LNCaP clone FGC (cell line): ENCODE measurements at regions not wholly inside any gene's neighbourhood (a gene's known extent, or its start where the extent isn't known, plus 50 kb on each side); places are given as distances from the start of the nearest gene placed in this dataset.

Experiments
- DNase-seq: peaks from one replicate; pipeline ENCODE4 v3.0.0-alpha.2; 2011; ENCODE audit warnings: low read depth
- H3K4me3 ChIP-seq: 2 replicates; pipeline ENCODE4 v1.5.1; 2011; ENCODE audit warnings: mild to moderate bottlenecking, low read depth, low read length, control low read depth
- TF ChIP-seq, protein P1 (sequence below): IDR thresholded peaks from 2 replicates; pipeline ENCODE4 v1.5.1; 2012; ENCODE audit warnings: mild to moderate bottlenecking; ENCODE audit not compliant: control insufficient read depth, insufficient read depth; ENCODE audit errors: extremely low read depth

DNA sequence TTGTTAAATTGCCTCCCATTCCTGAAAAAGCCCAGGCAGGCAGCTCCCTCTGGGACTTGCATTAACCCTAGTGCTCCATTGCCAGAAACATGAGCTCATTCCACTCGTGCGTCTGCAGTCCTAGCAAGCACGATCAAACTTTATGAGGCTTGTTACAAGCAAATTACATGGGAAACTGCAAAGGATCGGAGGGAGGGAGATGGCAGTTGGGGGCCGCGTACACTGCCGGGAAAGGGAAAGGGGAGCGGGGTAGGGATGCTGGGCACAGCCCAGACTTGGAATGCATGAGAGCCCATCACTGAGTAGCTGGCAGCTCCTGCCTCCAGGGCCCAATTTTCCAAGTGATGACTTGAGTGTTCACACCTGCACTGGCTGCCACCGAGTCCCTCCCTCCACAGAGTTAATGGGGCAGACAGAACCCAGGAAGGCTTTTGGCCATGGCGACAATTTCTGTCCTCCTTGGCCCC lies 169.9 kb downstream of the BRINP2 start:
- no peak overlapping the region for H3K4me3 ChIP-seq
- TF ChIP-seq, protein P1, sequence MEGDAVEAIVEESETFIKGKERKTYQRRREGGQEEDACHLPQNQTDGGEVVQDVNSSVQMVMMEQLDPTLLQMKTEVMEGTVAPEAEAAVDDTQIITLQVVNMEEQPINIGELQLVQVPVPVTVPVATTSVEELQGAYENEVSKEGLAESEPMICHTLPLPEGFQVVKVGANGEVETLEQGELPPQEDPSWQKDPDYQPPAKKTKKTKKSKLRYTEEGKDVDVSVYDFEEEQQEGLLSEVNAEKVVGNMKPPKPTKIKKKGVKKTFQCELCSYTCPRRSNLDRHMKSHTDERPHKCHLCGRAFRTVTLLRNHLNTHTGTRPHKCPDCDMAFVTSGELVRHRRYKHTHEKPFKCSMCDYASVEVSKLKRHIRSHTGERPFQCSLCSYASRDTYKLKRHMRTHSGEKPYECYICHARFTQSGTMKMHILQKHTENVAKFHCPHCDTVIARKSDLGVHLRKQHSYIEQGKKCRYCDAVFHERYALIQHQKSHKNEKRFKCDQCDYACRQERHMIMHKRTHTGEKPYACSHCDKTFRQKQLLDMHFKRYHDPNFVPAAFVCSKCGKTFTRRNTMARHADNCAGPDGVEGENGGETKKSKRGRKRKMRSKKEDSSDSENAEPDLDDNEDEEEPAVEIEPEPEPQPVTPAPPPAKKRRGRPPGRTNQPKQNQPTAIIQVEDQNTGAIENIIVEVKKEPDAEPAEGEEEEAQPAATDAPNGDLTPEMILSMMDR, result no peak
- no peak for DNase-seq

DNA sequence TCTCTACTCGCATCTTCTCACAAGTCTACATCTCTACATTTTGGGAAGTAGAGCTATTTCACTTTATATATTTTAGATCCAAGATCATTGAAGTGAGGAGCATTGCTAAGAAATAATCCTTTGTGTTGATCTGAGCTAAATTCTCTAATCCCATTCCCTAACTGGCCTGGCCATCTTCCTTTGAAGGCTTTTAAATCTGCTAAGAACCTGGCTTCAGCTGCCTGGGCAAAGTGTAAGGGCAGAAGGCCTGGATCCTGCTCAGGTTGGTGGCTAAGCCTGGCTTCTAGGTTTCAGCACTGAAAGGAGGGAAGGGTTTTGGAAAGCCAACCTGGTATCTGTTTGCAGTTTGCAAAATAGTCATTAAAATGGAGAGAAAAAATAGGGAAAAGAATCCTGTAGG lies 167.6 kb downstream of the BRINP2 start:
- no peak for DNase-seq
- TF ChIP-seq, protein P1, result no peak
- H3K4me3 ChIP-seq, result no peak overlapping the region

DNA sequence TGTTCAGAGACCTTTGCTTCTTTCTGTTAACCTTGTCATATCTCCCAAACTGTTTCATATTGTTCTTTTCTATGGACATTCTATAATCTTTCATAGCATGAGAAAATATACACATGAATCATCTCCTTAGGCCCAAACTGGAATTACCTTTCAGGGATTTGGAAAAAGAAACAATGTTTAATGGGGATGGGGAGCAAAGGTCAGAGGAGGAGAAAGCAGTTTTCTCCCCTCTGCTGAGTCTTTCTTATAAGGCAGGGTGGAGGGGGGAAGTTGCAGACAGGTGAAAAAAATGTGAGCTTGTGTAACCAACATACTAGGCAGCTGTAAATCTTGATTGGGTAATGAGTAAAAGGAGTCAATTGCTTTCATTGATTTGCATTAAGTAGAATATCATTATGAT lies 164.1 kb downstream of the BRINP2 start:
- no peak for DNase-seq
- no peak overlapping the region for H3K4me3 ChIP-seq
- TF ChIP-seq, protein P1, result no peak

DNA sequence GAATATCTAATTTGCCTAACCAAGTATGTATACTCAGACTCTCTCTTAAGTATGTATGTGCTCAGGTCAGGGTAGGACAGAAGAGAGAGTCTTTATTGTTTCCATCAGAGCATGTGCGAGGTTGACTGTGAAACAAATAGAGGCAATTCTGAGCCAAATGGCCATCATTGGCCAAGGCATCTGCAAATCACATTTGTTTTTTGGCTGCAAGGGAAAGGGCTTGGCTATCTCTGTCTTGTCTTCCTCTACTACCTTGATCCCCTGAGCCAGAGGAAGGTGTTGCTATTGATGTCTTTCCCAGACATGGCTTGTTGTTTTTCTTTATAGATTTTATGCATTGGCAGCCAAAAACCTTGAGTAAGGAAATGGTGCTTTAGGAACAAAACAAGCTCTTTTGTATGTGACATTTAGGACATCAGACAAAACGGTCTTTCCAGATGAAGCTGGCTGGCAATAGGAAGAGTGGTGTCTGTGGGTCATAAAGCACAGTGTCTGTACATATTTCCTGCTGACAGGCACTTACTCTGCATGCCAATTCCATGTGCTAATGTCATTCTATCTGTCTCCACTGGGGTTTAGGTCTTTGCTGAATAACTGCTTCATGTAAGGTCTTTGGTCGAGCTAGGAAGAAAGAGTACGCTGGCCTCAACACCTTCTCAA lies 163.3 kb downstream of the BRINP2 start:
- H3K4me3 ChIP-seq, result no peak overlapping the region
- TF ChIP-seq, protein P1, result no peak
- no peak for DNase-seq
